GM12873 (cell line): ENCODE measurements at regions not wholly inside any gene's neighbourhood (a gene's known extent, or its start where the extent isn't known, plus 50 kb on each side); places are given as distances from the start of the nearest gene placed in this dataset.

Source experiments
- TF ChIP-seq, protein P1 (sequence below): IDR thresholded peaks from 2 replicates; pipeline ENCODE4 v1.5.1; 2012; ENCODE audit warnings: low read depth, mild to moderate bottlenecking, moderate library complexity, low read length, control low read depth; ENCODE audit not compliant: insufficient read depth; ENCODE audit errors: missing control alignments

DNA sequence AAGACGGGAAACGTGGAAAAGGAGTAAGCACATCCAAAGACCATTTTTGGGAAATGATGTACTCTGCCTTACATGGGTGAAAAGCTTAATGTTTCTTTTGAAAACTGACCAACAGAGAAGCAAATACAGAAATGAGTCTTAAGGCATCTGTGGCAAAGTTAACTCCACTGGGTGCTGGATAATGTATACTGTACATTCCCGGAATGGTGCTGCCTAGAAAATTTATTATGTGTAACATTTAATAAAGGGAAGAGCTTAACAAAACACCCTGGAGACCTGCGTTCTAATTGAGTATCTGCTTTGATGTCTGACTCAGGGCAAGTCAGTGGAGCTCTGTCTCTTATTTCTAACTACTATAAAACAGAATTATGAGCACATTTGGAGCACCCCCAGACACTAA is 230.2 kb downstream of the MID1 start:
- TF ChIP-seq, protein P1, sequence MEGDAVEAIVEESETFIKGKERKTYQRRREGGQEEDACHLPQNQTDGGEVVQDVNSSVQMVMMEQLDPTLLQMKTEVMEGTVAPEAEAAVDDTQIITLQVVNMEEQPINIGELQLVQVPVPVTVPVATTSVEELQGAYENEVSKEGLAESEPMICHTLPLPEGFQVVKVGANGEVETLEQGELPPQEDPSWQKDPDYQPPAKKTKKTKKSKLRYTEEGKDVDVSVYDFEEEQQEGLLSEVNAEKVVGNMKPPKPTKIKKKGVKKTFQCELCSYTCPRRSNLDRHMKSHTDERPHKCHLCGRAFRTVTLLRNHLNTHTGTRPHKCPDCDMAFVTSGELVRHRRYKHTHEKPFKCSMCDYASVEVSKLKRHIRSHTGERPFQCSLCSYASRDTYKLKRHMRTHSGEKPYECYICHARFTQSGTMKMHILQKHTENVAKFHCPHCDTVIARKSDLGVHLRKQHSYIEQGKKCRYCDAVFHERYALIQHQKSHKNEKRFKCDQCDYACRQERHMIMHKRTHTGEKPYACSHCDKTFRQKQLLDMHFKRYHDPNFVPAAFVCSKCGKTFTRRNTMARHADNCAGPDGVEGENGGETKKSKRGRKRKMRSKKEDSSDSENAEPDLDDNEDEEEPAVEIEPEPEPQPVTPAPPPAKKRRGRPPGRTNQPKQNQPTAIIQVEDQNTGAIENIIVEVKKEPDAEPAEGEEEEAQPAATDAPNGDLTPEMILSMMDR = no peak

DNA sequence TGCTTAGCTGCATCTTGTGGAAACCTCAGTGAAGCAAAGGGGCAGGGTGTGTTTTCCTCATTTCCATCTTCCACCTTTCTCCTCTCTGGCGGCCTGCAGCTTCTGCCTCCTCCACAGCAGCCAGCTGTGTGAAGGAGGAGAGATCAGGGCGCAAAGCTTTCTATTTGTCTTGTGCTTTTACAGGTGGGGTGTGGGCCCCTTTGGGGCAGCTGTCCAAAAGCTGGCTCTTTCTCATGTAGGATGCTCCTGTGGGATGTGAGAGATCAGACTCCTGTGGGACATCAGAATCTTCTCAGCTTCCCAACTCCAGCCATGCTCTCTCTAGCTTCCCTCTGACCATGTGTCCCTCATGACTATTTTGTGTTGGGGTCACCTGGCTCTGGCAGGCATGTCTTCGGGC is 227.1 kb downstream of the MID1 start:
- TF ChIP-seq, protein P1 = no peak

DNA sequence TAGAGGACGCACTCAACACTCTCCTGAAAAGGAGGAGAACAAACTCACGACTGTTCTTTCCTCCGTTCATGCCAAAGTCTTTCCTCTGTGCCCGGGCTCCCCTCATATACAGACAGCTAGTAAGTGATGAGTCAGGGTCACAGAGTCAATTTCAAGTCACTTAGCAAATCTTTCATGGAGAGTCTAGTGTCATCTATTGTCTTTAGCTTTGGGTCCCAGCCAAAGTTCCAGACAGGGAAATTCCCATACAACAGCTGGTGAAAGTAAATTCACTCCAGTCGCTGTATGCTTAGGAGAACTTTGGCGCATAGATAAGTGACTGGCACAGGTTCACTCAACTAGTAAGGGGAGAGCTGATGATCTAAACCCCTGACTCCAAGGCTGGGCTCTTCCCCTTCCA is 226.5 kb downstream of the MID1 start:
- TF ChIP-seq, protein P1 = no peak

DNA sequence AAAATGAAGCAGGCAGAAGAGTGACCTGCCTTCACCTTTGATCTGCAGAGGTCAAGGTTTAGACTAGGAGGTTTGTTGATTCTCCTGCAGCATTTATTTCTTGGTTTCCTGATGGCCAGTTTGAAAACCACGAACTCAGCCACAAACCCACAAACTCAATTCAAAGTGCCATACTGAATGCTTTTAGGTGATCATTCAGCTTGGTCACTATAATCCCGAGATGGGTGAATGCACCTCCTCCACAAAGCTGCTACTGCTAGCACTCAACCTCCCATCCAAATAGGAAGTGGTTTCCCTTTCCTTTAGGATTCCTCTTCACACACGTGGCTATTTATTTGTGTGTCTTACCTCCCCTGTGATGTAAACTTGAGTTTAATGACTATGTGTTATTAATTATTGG is 225.2 kb downstream of the MID1 start:
- TF ChIP-seq, protein P1 = no peak
